Dermis microvascular lymphatic vessel endothelial cell (primary cell): ENCODE measurements at regions not wholly inside any gene's neighbourhood (a gene's known extent, or its start where the extent isn't known, plus 50 kb on each side); places are given as distances from the start of the nearest gene placed in this dataset.
"Not testable (repeated sequence)": the region's sequence is repeated elsewhere in the genome, so short reads cannot be mapped to it uniquely, and the experiment has no call there.

ENCODE experiments used
- DNase-seq, 2 donors: peaks; one replicate each; pipeline versions ENCODE4 v3.0.0 to v3.0.0-alpha.2; 2010; ENCODE audit warnings: low read depth in 2 of 2

GRCh38 chr6:11486959-11487358 lies 50.6 kb upstream of the TMEM170B start:
- no peak for DNase-seq

- DNase-seq = no peak
These were observed 51.1 kb upstream of the TMEM170B start for GRCh38 chr6:11486486-11486885.

GRCh38 chr6:11486051-11486450 lies 51.5 kb upstream of the TMEM170B start:
- DNase-seq = no peak

DNA sequence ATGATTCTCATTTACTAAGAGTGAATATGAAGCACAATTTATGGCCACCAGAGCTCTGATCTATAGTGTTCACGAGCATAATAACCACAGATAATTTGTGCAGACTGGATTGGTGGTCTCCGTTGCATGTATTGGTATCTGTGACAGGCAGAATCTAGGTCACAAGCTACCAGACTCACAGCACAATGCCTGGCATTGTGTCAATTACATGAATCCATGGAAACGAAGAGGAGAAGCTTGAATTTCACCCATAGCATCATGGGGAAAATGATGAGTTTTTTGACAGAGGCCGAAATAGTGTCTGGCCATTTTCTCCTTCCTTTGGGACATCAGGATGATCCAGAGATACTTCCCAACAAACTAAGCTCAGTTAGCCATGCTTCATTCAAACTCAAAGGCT lies 52.3 kb upstream of the TMEM170B start:
- DNase-seq = peak; percentile 38 to 58

- DNase-seq = no peak
These were observed 53.1 kb upstream of the TMEM170B start for GRCh38 chr6:11484441-11484840.

DNA sequence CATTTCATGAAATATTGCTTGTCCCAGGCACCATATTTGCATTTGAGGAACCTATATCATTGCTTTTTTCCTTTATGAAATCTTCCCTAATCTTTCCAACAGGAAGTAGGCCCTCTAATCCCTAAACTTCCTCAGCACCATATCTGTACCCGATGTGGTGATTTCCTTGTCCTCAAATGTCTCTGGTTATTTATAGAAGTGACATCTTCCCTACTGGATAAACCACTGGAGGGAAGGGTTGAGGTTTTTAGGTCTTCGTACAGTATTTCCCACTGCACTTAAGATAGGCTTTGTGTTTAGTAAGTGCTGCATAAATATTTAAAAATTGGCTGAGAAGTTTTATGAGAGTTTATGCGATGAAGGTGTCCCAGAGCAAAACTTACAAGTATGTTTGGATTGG lies 54.9 kb upstream of the TMEM170B start:
- DNase-seq = no peak

DNA sequence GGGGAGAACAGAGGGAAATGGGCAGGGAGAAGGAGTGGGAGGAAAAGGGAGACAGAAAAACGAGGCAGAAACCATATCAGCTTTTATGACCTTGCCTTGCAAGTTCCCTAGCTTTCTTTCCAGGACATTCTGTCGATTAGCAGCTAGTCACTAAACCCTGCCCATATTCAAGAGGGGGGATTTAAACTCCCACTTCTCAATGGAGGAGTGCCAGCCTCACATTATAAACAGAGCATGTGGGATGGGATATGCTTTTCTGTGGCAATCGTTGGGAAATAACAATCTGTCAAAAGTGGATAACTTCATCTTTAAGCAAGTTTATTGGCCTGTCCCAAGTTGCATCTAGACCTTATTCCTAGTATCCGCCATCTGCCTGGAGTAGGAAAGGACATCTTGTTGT lies 57.0 kb upstream of the TMEM170B start:
- no peak for DNase-seq

DNA sequence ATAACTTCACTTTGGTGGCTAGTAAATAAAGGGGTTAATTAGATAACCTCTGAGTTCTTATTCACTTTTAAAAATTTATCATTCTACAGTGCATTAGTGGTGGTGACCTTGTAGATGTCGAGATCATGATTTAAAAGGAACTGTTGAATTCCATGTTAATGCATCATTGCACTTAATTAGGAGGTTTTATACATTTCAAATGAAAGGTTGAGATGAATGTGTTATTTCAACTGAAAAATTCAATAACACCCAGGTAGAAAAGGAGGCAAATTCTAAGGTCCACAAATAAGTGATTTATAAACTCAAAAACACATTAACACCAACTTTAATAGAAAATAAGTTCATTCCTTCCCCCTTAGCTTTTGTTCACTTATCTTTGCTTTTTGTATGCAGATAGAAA lies 58.3 kb upstream of the TMEM170B start:
- no peak for DNase-seq

- no peak for DNase-seq
These were observed 59.0 kb upstream of the TMEM170B start for GRCh38 chr6:11478586-11478985.

GRCh38 chr6:11475016-11475415 lies 62.5 kb upstream of the TMEM170B start:
- no peak for DNase-seq

- no peak for DNase-seq
These were observed 64.4 kb upstream of the TMEM170B start for GRCh38 chr6:11473008-11473740.

GRCh38 chr6:11471261-11471660 lies 66.3 kb upstream of the TMEM170B start:
- no peak for DNase-seq

DNA sequence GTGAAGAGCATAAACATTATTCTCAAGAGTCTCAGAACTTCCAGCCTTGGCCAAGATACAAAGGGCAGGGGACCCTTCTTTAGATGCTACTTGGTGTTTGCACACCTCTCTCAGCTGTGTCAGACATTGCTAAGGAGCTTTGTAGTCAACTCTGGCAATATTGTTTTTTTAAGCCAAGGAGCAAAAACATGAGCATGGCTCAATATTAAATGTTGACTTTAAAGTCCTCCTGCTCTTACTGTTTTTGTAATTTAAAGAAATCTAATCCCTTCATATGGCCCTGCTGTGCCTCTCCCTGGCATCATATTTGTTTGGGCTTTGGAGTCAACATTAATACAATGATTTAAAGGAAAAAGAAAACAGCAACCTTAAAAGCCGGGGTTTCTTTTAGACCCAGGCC lies 67.9 kb upstream of the TMEM170B start:
- peak in 1 of 2 donors; percentile 17 for DNase-seq

- not testable (repeated sequence) for DNase-seq
These were observed 69.3 kb upstream of the TMEM170B start for GRCh38 chr6:11468271-11468670.

DNA sequence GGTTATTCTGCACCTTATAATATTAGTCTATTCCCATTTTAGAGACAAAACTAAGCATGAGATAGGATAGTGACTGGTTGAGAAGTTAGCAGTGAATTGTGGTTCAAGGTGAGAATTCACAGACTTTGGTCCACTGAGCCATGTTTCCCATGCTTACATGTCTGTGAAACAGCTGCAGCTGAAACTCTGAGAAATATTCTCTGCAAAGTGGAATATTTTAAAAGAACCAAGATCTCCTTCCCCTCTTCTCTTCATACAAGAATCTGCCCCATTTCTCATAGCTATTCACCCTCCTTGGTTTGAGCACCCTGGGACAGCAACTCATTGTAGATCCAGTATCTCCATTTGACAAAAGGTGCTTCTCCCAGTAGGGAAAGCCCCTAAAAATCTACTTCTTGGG lies 70.2 kb upstream of the TMEM170B start:
- no peak for DNase-seq

DNA sequence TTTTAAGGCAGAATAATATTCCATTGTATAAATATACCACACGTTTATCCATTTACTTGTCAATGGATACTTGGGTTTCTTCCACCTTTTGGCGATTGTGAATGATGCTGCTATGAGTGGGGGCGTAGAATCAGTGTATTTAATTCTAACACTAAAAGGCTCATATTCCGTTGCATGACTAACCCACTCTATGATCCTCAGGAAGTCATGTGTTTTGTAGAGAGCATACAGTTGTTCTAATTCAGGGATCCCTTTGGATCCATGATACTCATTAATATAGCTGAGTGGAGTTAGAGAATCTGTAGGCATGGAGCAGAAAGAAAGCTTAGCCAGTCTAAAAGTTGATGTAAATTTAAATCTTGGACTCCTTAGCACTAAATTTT lies 74.2 kb upstream of the TMEM170B start:
- DNase-seq = no peak

DNA sequence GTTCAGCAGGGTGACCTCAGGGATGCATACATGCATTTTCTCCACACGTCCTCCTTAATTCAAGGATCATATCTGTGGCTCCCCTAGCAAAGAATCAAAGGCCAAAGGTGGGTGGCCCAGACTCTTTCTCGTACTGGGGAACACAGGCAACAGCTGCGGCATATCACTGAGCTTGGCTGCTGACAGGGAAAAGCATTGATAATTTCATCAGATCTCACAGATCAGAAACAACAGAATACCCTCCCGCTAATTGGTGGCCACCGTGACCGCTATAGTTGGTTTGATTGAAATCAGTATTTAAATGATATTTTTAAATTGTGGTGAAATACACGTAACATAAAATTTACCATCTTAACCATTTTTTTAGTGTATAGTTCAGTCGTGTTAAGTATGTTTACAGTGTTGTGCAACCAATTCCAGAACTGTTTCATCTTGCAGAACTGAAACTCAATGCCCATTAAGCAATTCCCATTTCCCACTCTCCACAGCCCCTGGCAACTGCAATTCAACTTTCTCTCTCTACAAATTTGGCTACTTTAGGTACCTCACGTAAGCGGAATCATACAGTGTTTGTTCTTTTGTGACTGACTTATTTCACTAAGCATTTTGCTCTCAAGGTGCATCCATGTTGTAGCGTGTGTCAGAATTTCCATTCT lies 74.7 kb upstream of the TMEM170B start:
- DNase-seq = no peak

- no peak for DNase-seq
These were observed 76.5 kb upstream of the TMEM170B start for GRCh38 chr6:11460837-11461661.

DNA sequence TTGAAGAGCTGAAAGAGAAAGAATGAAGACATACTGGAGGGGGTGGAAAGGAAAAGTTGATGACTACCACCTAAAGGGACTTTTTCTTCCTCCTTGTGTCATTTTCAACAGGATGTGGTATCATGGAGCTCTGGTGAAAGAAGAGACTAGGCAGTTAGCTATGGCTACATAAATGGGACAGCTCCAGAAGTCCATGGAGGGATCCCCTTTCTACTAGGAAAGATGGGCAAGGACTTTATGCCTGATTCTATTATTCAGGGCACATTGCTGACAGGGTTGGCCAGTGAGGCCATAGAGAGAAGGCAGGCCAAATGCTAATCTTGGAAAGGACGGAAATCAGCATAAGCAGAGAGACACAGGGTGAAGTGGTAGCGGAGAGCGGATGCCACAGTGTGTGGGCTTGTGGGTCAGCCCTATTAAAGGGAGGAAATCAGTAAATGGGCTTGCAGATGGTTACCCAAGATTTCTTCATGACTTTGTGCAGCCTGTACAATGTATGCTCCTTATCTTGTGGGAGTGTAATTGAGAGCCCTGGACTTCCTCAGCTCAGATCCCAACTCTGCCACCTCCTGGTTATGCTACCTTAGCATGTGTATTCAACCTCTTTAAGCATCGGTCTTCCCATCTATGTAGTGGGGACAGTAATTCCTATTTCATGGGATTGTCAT lies 77.4 kb upstream of the TMEM170B start:
- DNase-seq = peak in 1 of 2 donors; percentile 33

DNA sequence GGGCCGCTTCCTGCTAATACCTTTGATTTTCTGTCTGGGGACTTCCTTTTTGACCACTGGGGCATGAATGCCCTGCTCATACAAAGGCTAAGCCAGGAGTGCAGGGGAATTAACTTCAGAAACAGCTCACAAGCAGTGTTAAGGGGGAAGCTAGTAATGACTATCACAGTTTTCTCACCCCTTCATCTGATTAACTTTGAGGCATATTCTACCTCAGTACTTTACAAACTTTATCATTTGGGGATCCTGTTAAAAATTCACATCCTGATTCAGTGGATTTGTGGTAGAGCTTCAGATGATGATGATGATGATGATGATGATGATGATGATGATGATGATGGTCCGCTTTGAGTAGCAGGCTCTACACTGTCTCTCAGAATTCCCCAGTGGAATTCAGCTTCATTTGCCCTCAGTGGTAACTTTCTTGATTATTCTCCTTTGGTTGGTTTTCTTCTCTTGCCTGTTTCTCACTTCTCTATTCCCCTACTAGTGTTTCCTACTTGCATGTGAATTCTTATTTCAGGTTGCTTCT lies 78.4 kb upstream of the TMEM170B start:
- no peak for DNase-seq

GRCh38 chr6:11458509-11458908 lies 79.0 kb upstream of the TMEM170B start:
- no peak for DNase-seq

DNA sequence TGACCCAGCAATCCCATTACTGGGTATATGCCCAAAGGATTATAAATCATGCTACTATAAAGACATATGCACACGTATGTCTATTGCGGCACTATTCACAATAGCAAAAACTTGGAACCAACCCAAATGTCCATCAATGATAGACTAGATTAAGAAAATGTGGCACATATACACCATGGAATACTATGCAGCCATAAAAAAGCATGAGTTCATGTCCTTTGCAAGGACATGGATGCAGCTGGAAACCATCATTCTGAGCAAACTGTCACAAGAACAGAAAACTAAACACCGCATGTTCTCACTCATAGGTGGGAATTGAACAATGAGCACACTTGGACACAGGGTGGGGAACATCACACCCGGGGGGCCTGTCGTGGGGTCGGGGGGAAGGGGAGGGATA lies 80.1 kb upstream of the TMEM170B start:
- not testable (repeated sequence) for DNase-seq
